ENCODE measurements at regions not wholly inside any gene's neighbourhood (a gene's known extent, or its start where the extent isn't known, plus 50 kb on each side); places are given as distances from the start of the nearest gene placed in this dataset.

GRCh38 chr4:151930372-151930771, 169.6 kb upstream of the GATB start:
- Histone ChIP-seq H3K4me1 (no peaks in the 10 kb centered on the region), H3K36me3 (no peaks in the 10 kb centered on the region), H3K27me3 (no peaks in the 10 kb centered on the region), H3K9me3 (no peaks in the 10 kb centered on the region), H3K27ac (no peak overlapping the region), H3K4me3 (no peak overlapping the region)
- no peak for DNase-seq
- 46 to 57% methylated on average over 2 of the region's 2 CpGs for WGBS, 2 donors
- ATAC-seq (ENCODE audit: low FRiP score in 2 of 2) = no peak
- TF ChIP-seq CTCF (IDR thresholded peaks at IDR 0.05) (no peak), EP300 (IDR thresholded peaks at IDR 0.05) (no peak), POLR2AphosphoS5 (IDR thresholded peaks at IDR 0.05) (no peak), POLR2A (IDR thresholded peaks at IDR 0.05) (no peak)

GRCh38 chr4:151928112-151928511, 167.3 kb upstream of the GATB start:
- WGBS, 2 donors = 65 to 73% methylated on average over 5 of the region's 5 CpGs

GRCh38 chr4:151922811-151923210, 162.0 kb upstream of the GATB start:
- H3K4me3 ChIP-seq = no peak overlapping the region
- no peak for DNase-seq
- H3K27me3 ChIP-seq = no peaks in the 10 kb centered on the region
- WGBS, 2 donors = 83 to 84% methylated on average over 5 of the region's 5 CpGs
- no peak overlapping the region for H3K27ac ChIP-seq
- no peaks in the 10 kb centered on the region for H3K36me3 ChIP-seq
- no peak for TF ChIP-seq CTCF (IDR thresholded peaks at IDR 0.05)
- TF ChIP-seq POLR2A (IDR thresholded peaks at IDR 0.05) = no peak
- TF ChIP-seq EP300 (IDR thresholded peaks at IDR 0.05) = no peak
- TF ChIP-seq POLR2AphosphoS5 (IDR thresholded peaks at IDR 0.05) = no peak
- no peaks in the 10 kb centered on the region for H3K4me1 ChIP-seq
- no peak for ATAC-seq (ENCODE audit: low FRiP score in 2 of 2)
- no peaks in the 10 kb centered on the region for H3K9me3 ChIP-seq

More at GRCh38 chr4:151928112-151928511, 167.3 kb upstream of the GATB start:
- Histone ChIP-seq H3K9me3 (no peaks in the 10 kb centered on the region), H3K4me1 (no peaks in the 10 kb centered on the region), H3K27me3 (no peaks in the 10 kb centered on the region), H3K27ac (no peak overlapping the region), H3K4me3 (no peak overlapping the region), H3K36me3 (no peaks in the 10 kb centered on the region)
- ATAC-seq (ENCODE audit: low FRiP score in 2 of 2) = no peak
- DNase-seq = no peak
- TF ChIP-seq CTCF (IDR thresholded peaks at IDR 0.05) = no peak
- no peak for TF ChIP-seq POLR2A (IDR thresholded peaks at IDR 0.05)
- no peak for TF ChIP-seq EP300 (IDR thresholded peaks at IDR 0.05)
- no peak for TF ChIP-seq POLR2AphosphoS5 (IDR thresholded peaks at IDR 0.05)

GRCh38 chr4:151922306-151922705, 161.5 kb upstream of the GATB start:
- TF ChIP-seq POLR2A (IDR thresholded peaks at IDR 0.05) (no peak), POLR2AphosphoS5 (IDR thresholded peaks at IDR 0.05) (no peak), EP300 (IDR thresholded peaks at IDR 0.05) (no peak), CTCF (IDR thresholded peaks at IDR 0.05) (no peak)

GRCh38 chr4:151921811-151922210, 161.0 kb upstream of the GATB start:
- Histone ChIP-seq H3K27ac (no peak overlapping the region), H3K4me3 (no peak overlapping the region), H3K36me3 (no peaks in the 10 kb centered on the region), H3K4me1 (no peaks in the 10 kb centered on the region), H3K27me3 (no peaks in the 10 kb centered on the region), H3K9me3 (no peaks in the 10 kb centered on the region)
- ATAC-seq (ENCODE audit: low FRiP score in 2 of 2) = no peak
- no peak for DNase-seq
- 86 to 88% methylated on average over 4 of the region's 4 CpGs for WGBS, 2 donors
- TF ChIP-seq POLR2A (IDR thresholded peaks at IDR 0.05) = no peak
- no peak for TF ChIP-seq EP300 (IDR thresholded peaks at IDR 0.05)
- no peak for TF ChIP-seq CTCF (IDR thresholded peaks at IDR 0.05)
- TF ChIP-seq POLR2AphosphoS5 (IDR thresholded peaks at IDR 0.05) = no peak

More at GRCh38 chr4:151922306-151922705, 161.5 kb upstream of the GATB start:
- no peak overlapping the region for H3K27ac ChIP-seq
- H3K4me3 ChIP-seq = no peak overlapping the region
- H3K9me3 ChIP-seq = no peaks in the 10 kb centered on the region
- no peaks in the 10 kb centered on the region for H3K36me3 ChIP-seq
- no peak for ATAC-seq (ENCODE audit: low FRiP score in 2 of 2)
- WGBS, 2 donors = 73 to 85% methylated on average over 4 of the region's 4 CpGs
- no peaks in the 10 kb centered on the region for H3K27me3 ChIP-seq
- no peak for DNase-seq
- no peaks in the 10 kb centered on the region for H3K4me1 ChIP-seq

Measured in upper lobe of left lung (tissue), 6 donors.